ENCODE measurements at regions not wholly inside any gene's neighbourhood (a gene's known extent, or its start where the extent isn't known, plus 50 kb on each side); places are given as distances from the start of the nearest gene placed in this dataset.

- Histone ChIP-seq H2BK15ac (ENCODE audit: low read length) (no peak overlapping the region), H4K91ac (replicated peaks; ENCODE audit: insufficient read length, low read length) (no peak overlapping the region), H2AK5ac (ENCODE audit: low read depth, low read length) (no peak overlapping the region), H2BK20ac (ENCODE audit: low read length) (no peak overlapping the region), H3K23me2 (ENCODE audit: low read depth, low read length) (no peaks in the 10 kb centered on the region), H3K27ac (ENCODE audit: low read depth, low read length) (no peak overlapping the region), H2AFZ (ENCODE audit: low read length) (no peak overlapping the region), H3K56ac (replicated peaks; ENCODE audit: insufficient read length, low read depth, low read length) (no peak overlapping the region), H2BK120ac (replicated peaks; ENCODE audit: low read depth, low read length) (no peak overlapping the region), H3K4me1 (replicated peaks in 1 of 4; ENCODE audit: control insufficient read depth in 3 of 4, insufficient read depth in 4 of 4, low read length in 3 of 4) (no peaks in the 10 kb centered on the region), H4K8ac (ENCODE audit: extremely low read depth, insufficient read depth, low read length) (no peak overlapping the region), H3K4me3 (ENCODE audit: extremely low read depth in 1 of 4, insufficient read depth in 2 of 4, low read depth in 3 of 4, low read length in 4 of 4) (no peak overlapping the region), H3K14ac (ENCODE audit: insufficient read length) (no peak overlapping the region), H3K36me3 (ENCODE audit: control insufficient read depth in 2 of 4, insufficient read depth in 4 of 4, low read length in 3 of 4) (no peaks in the 10 kb centered on the region), H2BK12ac (ENCODE audit: low read depth, low read length) (no peak overlapping the region), H3K23ac (ENCODE audit: insufficient read length) (no peak overlapping the region), H3K4me2 (ENCODE audit: insufficient read depth in 1 of 2, low read depth in 2 of 2, low read length in 2 of 2) (no peak overlapping the region), H3K79me2 (ENCODE audit: control insufficient read depth in 1 of 2, insufficient read depth in 2 of 2, low read length in 2 of 2) (no peaks in the 10 kb centered on the region), H3K27me3 (replicated peaks in 1 of 4; ENCODE audit: control insufficient read depth in 3 of 4, extremely low read depth in 1 of 4, insufficient read depth in 3 of 4, low read length in 3 of 4) (no peaks in the 10 kb centered on the region), H3K18ac (ENCODE audit: extremely low read depth, low read length) (no peak overlapping the region), H3K79me1 (ENCODE audit: low read depth, low read length) (no peaks in the 10 kb centered on the region), H3K9me3 (ENCODE audit: insufficient read depth in 2 of 2, low read depth in 1 of 2, low read length in 1 of 2) (no peaks in the 10 kb centered on the region), H4K5ac (ENCODE audit: insufficient read length, low read depth, low read length) (no peak overlapping the region), H3K9ac (replicated peaks in 1 of 4; ENCODE audit: extremely low read depth in 1 of 4, low read depth in 3 of 4, low read length in 3 of 4) (no peak overlapping the region), H2BK5ac (ENCODE audit: low read depth, low read length) (no peak overlapping the region), H3K4ac (replicated peaks; ENCODE audit: insufficient read length, low read depth, low read length) (no peak overlapping the region), H4K20me1 (replicated peaks in 1 of 2; ENCODE audit: control insufficient read depth in 1 of 2, insufficient read depth in 2 of 2, low read length in 2 of 2) (no peaks in the 10 kb centered on the region)
- POLR2A ChIA-PET (ENCODE audit: partially characterized antibody), result no interaction called here
- DNase-seq (ENCODE audit: low read depth in 1 of 2, low spot score in 2 of 2) (no peak), FAIRE-seq (no peak)
- CTCF ChIA-PET (ENCODE audit: partially characterized antibody), result no interaction called here
- TF ChIP-seq NANOG (IDR thresholded peaks at IDR 0.05; ENCODE audit: insufficient read depth, low read depth, low read length, poor library complexity, severe bottlenecking), result no peak
- TF ChIP-seq, protein P1, sequence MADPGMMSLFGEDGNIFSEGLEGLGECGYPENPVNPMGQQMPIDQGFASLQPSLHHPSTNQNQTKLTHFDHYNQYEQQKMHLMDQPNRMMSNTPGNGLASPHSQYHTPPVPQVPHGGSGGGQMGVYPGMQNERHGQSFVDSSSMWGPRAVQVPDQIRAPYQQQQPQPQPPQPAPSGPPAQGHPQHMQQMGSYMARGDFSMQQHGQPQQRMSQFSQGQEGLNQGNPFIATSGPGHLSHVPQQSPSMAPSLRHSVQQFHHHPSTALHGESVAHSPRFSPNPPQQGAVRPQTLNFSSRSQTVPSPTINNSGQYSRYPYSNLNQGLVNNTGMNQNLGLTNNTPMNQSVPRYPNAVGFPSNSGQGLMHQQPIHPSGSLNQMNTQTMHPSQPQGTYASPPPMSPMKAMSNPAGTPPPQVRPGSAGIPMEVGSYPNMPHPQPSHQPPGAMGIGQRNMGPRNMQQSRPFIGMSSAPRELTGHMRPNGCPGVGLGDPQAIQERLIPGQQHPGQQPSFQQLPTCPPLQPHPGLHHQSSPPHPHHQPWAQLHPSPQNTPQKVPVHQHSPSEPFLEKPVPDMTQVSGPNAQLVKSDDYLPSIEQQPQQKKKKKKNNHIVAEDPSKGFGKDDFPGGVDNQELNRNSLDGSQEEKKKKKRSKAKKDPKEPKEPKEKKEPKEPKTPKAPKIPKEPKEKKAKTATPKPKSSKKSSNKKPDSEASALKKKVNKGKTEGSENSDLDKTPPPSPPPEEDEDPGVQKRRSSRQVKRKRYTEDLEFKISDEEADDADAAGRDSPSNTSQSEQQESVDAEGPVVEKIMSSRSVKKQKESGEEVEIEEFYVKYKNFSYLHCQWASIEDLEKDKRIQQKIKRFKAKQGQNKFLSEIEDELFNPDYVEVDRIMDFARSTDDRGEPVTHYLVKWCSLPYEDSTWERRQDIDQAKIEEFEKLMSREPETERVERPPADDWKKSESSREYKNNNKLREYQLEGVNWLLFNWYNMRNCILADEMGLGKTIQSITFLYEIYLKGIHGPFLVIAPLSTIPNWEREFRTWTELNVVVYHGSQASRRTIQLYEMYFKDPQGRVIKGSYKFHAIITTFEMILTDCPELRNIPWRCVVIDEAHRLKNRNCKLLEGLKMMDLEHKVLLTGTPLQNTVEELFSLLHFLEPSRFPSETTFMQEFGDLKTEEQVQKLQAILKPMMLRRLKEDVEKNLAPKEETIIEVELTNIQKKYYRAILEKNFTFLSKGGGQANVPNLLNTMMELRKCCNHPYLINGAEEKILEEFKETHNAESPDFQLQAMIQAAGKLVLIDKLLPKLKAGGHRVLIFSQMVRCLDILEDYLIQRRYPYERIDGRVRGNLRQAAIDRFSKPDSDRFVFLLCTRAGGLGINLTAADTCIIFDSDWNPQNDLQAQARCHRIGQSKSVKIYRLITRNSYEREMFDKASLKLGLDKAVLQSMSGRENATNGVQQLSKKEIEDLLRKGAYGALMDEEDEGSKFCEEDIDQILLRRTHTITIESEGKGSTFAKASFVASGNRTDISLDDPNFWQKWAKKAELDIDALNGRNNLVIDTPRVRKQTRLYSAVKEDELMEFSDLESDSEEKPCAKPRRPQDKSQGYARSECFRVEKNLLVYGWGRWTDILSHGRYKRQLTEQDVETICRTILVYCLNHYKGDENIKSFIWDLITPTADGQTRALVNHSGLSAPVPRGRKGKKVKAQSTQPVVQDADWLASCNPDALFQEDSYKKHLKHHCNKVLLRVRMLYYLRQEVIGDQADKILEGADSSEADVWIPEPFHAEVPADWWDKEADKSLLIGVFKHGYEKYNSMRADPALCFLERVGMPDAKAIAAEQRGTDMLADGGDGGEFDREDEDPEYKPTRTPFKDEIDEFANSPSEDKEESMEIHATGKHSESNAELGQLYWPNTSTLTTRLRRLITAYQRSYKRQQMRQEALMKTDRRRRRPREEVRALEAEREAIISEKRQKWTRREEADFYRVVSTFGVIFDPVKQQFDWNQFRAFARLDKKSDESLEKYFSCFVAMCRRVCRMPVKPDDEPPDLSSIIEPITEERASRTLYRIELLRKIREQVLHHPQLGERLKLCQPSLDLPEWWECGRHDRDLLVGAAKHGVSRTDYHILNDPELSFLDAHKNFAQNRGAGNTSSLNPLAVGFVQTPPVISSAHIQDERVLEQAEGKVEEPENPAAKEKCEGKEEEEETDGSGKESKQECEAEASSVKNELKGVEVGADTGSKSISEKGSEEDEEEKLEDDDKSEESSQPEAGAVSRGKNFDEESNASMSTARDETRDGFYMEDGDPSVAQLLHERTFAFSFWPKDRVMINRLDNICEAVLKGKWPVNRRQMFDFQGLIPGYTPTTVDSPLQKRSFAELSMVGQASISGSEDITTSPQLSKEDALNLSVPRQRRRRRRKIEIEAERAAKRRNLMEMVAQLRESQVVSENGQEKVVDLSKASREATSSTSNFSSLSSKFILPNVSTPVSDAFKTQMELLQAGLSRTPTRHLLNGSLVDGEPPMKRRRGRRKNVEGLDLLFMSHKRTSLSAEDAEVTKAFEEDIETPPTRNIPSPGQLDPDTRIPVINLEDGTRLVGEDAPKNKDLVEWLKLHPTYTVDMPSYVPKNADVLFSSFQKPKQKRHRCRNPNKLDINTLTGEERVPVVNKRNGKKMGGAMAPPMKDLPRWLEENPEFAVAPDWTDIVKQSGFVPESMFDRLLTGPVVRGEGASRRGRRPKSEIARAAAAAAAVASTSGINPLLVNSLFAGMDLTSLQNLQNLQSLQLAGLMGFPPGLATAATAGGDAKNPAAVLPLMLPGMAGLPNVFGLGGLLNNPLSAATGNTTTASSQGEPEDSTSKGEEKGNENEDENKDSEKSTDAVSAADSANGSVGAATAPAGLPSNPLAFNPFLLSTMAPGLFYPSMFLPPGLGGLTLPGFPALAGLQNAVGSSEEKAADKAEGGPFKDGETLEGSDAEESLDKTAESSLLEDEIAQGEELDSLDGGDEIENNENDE (IDR thresholded peaks at IDR 0.05; ENCODE audit: insufficient replicate concordance, low read length), result no peak
These were observed 51.5 kb upstream of the CDH19 start for GRCh38 chr18:66655407-66655806.

Measured in H1 (cell line).